T-helper 1 cell treated with Interleukin-12 subunit alpha and Interleukin-12 subunit beta and Interleukin-4 antibody, amounts not matched to agents 30 μg/mL and 1 μg/mL, for 36 hours (primary cell): ENCODE measurements at regions not wholly inside any gene's neighbourhood (a gene's known extent, or its start where the extent isn't known, plus 50 kb on each side); places are given as distances from the start of the nearest gene placed in this dataset.

Experiments used
- H3K27ac Mint-ChIP-seq: one replicate; pipeline ENCODE4 v1.8.0; 2021; ENCODE audit warnings: mild to moderate bottlenecking, mixed read lengths
- H3K27me3 Mint-ChIP-seq: one replicate; pipeline ENCODE4 v1.8.0; 2021; ENCODE audit warnings: low read depth, mixed read lengths
- H3K36me3 Mint-ChIP-seq: one replicate; pipeline ENCODE4 v1.8.0; 2021; ENCODE audit warnings: low read depth, mixed read lengths
- H3K4me1 Mint-ChIP-seq: one replicate; pipeline ENCODE4 v1.8.0; 2021; ENCODE audit warnings: low read depth, mixed read lengths
- H3K4me3 Mint-ChIP-seq: one replicate; pipeline ENCODE4 v1.8.0; 2021; ENCODE audit warnings: mild to moderate bottlenecking, moderate library complexity, mixed read lengths
- H3K9me3 Mint-ChIP-seq: one replicate; pipeline ENCODE4 v1.8.0; 2021; ENCODE audit warnings: mixed read lengths

GRCh38 chr9:129283291-129283691, 105.2 kb upstream of the IER5L start:
- Mint-ChIP-seq H3K36me3 (no peaks in the 10 kb centered on the region), H3K9me3 (no peaks in the 10 kb centered on the region), H3K4me1 (no peaks in the 10 kb centered on the region), H3K27ac (no peak overlapping the region), H3K4me3 (no peak overlapping the region), H3K27me3 (peaks cover 3% of the 10 kb centered on the region)

- Mint-ChIP-seq H3K27me3 (peaks cover 3% of the 10 kb centered on the region), H3K36me3 (no peaks in the 10 kb centered on the region), H3K27ac (no peak overlapping the region), H3K4me3 (no peak overlapping the region), H3K9me3 (no peaks in the 10 kb centered on the region), H3K4me1 (no peaks in the 10 kb centered on the region)
These were observed 104.7 kb upstream of the IER5L start for GRCh38 chr9:129282731-129283211.

- peaks cover 4% of the 10 kb centered on the region for H3K27me3 Mint-ChIP-seq
- no peaks in the 10 kb centered on the region for H3K36me3 Mint-ChIP-seq
- no peaks in the 10 kb centered on the region for H3K4me1 Mint-ChIP-seq
- H3K27ac Mint-ChIP-seq, result no peak overlapping the region
- H3K9me3 Mint-ChIP-seq, result no peaks in the 10 kb centered on the region
- no peak overlapping the region for H3K4me3 Mint-ChIP-seq
These were observed 104.2 kb upstream of the IER5L start for GRCh38 chr9:129282272-129282671.

- H3K27ac Mint-ChIP-seq, result no peak overlapping the region
- peaks cover 7% of the 10 kb centered on the region for H3K27me3 Mint-ChIP-seq
- no peaks in the 10 kb centered on the region for H3K9me3 Mint-ChIP-seq
- no peak overlapping the region for H3K4me3 Mint-ChIP-seq
- no peaks in the 10 kb centered on the region for H3K4me1 Mint-ChIP-seq
- H3K36me3 Mint-ChIP-seq, result no peaks in the 10 kb centered on the region
These were observed 103.6 kb upstream of the IER5L start for GRCh38 chr9:129281506-129282145.

GRCh38 chr9:129280623-129281271, 102.7 kb upstream of the IER5L start:
- H3K9me3 Mint-ChIP-seq, result no peaks in the 10 kb centered on the region
- no peak overlapping the region for H3K27ac Mint-ChIP-seq
- peaks cover 2% of the 10 kb centered on the region for H3K4me1 Mint-ChIP-seq
- H3K4me3 Mint-ChIP-seq, result no peak overlapping the region
- no peaks in the 10 kb centered on the region for H3K36me3 Mint-ChIP-seq
- peaks cover 16% of the 10 kb centered on the region for H3K27me3 Mint-ChIP-seq

- Mint-ChIP-seq H3K27ac (no peak overlapping the region), H3K4me3 (no peak overlapping the region), H3K9me3 (no peaks in the 10 kb centered on the region), H3K36me3 (no peaks in the 10 kb centered on the region), H3K27me3 (peaks cover 21% of the 10 kb centered on the region), H3K4me1 (peaks cover 2% of the 10 kb centered on the region)
These were observed 102.2 kb upstream of the IER5L start for GRCh38 chr9:129280236-129280622.

- peaks cover 30% of the 10 kb centered on the region for H3K27me3 Mint-ChIP-seq
- H3K9me3 Mint-ChIP-seq, result no peaks in the 10 kb centered on the region
- no peaks in the 10 kb centered on the region for H3K36me3 Mint-ChIP-seq
- H3K27ac Mint-ChIP-seq, result no peak overlapping the region
- H3K4me1 Mint-ChIP-seq, result peaks cover 2% of the 10 kb centered on the region
- H3K4me3 Mint-ChIP-seq, result no peak overlapping the region
These were observed 100.6 kb upstream of the IER5L start for GRCh38 chr9:129278391-129279237.

- Mint-ChIP-seq H3K36me3 (no peaks in the 10 kb centered on the region), H3K27ac (no peak overlapping the region), H3K27me3 (peaks cover 35% of the 10 kb centered on the region), H3K4me1 (peaks cover 7% of the 10 kb centered on the region), H3K9me3 (no peaks in the 10 kb centered on the region), H3K4me3 (no peak overlapping the region)
These were observed 98.6 kb upstream of the IER5L start for GRCh38 chr9:129276486-129277230.

GRCh38 chr9:129275626-129276247, 97.7 kb upstream of the IER5L start:
- H3K27me3 Mint-ChIP-seq, result peaks cover 35% of the 10 kb centered on the region
- no peaks in the 10 kb centered on the region for H3K9me3 Mint-ChIP-seq
- no peaks in the 10 kb centered on the region for H3K36me3 Mint-ChIP-seq
- H3K27ac Mint-ChIP-seq, result no peak overlapping the region
- H3K4me1 Mint-ChIP-seq, result peaks cover 15% of the 10 kb centered on the region
- H3K4me3 Mint-ChIP-seq, result no peak overlapping the region

- peaks cover 35% of the 10 kb centered on the region for H3K27me3 Mint-ChIP-seq
- H3K9me3 Mint-ChIP-seq, result no peaks in the 10 kb centered on the region
- H3K4me3 Mint-ChIP-seq, result no peak overlapping the region
- H3K36me3 Mint-ChIP-seq, result no peaks in the 10 kb centered on the region
- H3K27ac Mint-ChIP-seq, result no peak overlapping the region
- H3K4me1 Mint-ChIP-seq, result peaks cover 23% of the 10 kb centered on the region
These were observed 96.1 kb upstream of the IER5L start for GRCh38 chr9:129273941-129274684.

- Mint-ChIP-seq H3K4me1 (peaks cover 28% of the 10 kb centered on the region), H3K4me3 (no peak overlapping the region), H3K9me3 (no peaks in the 10 kb centered on the region), H3K36me3 (no peaks in the 10 kb centered on the region), H3K27me3 (peaks cover 35% of the 10 kb centered on the region), H3K27ac (no peak overlapping the region)
These were observed 95.3 kb upstream of the IER5L start for GRCh38 chr9:129273136-129273895.

GRCh38 chr9:129272348-129273025, 94.4 kb upstream of the IER5L start:
- Mint-ChIP-seq H3K36me3 (no peaks in the 10 kb centered on the region), H3K9me3 (no peaks in the 10 kb centered on the region), H3K4me3 (peak overlapping the region; percentile 7), H3K27ac (no peak overlapping the region), H3K4me1 (peaks cover 28% of the 10 kb centered on the region), H3K27me3 (peaks cover 35% of the 10 kb centered on the region)
